8988T (cell line): ENCODE measurements at regions not wholly inside any gene's neighbourhood (a gene's known extent, or its start where the extent isn't known, plus 50 kb on each side); places are given as distances from the start of the nearest gene placed in this dataset.
"Not testable (repeated sequence)": the region's sequence is repeated elsewhere in the genome, so short reads cannot be mapped to it uniquely, and the experiment has no call there.

Experiments
- DNase-seq: peaks from one replicate; pipeline ENCODE4 v3.0.0; 2011

DNA sequence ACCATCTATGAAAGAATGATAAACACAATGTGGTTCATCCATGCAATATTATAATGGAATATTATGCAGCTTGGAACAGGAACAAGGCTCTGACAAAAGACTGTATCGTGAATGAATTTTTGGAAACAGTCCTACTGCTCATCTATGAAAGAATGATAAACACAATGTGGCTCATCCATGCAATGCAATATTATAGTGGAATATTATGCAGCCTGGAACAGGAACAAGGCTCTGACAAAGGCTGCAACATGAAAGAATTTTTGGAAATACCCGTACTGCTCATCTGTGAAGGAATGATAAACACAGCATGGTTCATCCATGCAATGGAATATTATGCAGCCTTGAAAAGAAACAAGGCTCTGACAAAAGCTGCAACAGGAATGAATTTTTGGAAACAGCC, 158.8 kb downstream of the CRLF2 start:
- DNase-seq: not testable (repeated sequence)

DNA sequence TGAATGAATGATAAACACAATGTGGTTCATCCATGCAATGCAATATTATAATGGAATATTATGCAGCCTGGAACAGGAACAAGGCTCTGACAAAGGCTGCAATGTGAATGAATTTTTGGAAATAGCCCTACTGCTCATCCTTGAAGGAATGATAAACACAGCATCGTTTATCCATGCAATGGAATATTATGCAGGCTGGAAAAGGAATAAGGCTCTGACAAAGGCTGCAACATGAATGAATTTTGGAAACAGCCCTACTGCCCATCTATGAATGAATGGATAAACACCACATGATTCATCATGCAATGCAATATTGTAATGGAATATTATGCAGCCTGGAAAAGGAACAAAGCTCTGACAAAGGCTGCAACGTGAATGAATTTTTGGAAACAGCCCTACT, 159.4 kb downstream of the CRLF2 start:
- no peak for DNase-seq

DNA sequence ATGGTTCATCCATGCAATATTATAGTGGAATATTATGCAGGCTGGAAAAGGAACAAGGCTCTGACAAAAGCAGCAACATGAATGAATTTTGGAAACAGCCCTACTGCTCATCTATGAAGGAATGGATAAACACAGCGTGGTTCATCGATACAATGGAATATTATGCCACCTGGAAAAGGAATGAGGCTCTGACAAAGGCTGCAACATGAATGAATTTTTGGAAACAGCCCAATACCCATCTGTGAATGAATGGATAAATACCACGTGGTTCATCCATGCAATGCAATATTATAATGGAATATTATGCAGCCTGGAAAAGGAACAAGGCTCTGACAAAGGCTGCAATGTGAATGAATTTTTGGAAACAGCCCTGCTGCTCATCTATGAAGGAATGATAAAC, 160.4 kb downstream of the CRLF2 start:
- DNase-seq: no peak

DNA sequence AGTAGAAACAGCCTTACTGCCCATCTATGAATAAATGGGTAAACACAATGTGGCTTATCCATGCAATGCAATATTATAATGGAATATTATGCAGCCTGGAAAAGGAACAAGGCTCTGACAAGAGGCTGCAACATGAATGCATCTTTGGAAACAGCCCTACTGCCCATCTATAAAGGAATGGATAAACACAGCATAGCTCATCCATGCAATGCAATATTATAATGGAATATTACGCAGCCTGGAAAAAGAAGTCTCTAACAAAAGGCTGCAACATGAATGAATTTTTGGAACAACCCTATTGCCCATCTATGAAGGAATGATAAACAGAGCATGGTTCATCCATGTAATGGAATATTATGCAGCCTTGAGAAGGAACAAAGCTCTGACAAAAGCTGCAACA, 161.0 kb downstream of the CRLF2 start:
- DNase-seq: no peak

DNA sequence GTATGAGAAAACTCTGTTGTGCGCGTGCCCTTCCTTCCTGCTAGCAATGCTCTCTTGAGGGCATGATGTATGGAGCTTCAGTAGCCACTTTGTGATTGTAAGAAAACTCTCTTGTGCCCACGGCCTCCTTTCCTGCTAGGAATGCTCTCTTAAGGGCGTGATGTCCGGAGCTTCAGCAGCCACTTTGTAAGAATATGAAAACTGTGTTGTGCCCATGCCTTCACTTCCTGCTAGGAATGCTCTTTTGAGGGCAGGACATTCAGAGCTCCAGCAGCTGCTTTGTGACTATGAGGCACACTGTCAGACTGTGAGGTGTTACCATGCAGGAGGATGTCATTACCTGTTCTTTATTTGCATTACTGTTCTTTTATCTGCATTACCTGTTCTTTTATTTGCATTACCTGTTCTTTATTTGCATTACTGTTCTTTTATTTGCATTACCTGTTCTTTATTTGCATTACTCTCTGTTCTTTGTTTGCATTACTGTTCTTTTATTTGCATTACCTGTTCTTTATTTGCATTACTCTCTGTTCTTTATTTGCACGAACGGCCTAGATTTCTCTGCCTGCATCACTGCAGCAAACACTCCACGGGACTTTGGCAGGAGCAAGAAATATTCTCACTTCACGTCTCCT, 166.7 kb downstream of the CRLF2 start:
- no peak for DNase-seq

DNA sequence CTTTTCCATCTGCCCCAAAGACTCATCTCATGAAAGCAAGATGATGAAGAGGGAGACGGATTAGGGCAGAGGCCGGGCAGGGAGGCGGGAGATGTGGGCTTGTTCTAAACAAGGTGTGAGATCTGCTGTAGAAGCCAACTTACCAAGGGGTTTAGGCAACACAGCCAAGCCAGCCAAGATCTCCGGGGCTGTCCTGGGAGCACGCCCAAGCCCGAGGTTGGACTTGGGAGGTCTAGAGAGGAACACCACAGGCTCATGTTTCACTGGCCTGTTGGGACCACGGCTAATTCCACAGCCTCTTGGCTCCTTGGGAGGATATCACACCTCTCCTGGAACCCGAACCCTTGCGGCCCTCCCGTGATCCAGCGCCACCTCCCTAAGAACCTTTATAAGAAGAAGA, 171.4 kb downstream of the CRLF2 start:
- no peak for DNase-seq

DNA sequence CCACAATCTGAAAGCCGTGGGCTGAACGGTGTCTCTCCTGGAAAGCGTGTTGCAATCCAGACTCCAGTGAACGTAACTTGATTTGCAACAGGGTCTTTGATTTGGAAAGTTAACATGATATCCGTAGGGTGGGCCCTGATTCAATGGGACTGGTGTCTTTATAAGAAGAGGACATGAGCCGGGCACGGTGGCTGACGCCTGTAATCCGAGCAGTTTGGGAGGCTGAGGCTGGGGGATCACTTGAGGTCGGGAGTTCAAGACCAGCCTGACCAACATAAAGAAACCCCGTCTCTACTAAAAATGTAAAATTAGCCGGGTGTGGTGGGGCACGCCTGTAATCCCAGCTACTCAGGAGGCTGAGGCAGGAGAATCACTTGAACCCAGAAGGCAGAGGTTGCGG, 176.5 kb downstream of the CRLF2 start:
- DNase-seq: not testable (repeated sequence)

DNA sequence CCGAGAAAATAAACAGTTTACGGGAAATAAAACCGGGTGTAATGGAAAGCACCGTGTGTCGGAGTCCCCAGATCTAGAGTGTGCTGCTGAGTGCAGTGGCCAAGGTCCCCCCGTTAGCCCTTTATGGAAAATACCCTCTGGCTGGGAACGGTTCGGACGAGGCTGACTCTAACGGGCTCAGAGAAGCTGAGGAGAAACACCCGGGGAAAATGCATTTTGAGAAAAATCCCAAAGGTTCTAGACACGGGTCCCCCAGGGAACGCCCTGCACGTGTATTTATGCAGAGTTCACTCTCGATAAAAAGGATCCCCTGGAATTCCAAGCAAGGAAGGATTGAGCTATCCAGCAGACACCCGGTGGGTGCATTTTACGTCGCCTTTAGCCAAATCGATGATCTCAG, 177.2 kb downstream of the CRLF2 start:
- no peak for DNase-seq

DNA sequence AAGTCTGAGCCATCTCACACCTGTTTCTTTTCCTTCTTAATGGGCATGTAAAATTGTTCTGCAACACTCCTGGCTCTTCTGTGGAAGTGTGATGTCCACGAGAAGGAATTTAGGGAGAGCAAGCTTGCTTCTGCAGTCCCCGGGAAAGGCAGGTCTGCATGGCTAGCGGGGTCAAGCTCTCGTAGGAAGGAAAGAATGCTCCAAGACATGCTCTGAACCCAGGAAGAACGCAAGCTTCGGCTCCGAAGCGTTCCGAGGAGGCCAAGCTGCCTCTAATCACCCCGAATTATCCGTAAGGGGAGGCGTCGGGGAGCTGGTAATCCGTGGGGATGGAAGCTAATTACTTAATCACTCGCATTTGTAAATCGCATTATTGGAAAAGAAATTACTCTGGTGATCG, 177.7 kb downstream of the CRLF2 start:
- DNase-seq: no peak

DNA sequence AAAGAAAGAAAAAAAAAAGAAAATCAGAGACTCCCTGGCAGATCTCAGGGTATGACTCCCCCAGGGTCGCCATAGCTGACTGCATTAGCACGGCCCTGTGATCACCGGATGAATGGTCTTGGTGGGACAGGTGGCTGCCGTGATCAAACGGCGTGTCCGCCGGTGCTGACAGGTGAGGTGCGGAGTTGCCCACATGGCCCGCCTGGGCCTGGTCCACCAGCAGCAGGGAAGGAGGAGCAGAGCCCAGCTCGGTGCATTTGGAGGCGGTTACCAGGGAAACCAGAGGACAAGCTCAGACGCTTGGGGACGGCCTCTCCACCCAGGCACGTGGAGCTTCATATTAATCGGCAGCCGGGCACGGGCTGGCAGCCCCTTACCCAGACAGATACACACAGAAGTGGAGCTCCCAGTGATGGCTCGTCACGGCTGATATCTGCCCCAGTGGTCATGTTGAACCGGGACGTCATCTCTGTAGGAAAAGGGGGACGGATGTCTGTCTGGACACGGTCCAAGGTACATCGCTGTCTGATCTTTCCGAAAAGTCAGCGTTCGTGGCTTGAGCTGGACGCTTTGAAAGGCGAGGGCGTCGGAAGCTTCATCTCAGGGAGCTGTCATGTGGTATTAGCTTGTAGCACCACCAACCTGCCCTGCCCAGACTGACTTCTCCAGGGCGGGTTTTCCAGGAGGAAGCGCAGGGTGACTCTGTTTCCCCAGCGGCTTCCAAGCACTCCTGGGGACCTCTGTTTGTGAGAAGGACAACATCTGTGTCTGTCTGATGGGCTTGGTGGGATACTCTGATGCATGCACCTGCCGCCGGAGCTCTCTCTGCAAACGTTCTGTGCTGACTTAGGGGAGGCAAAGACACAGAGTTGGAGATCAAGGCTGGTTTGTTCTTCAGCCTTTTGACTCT, 180.7 kb downstream of the CRLF2 start:
- DNase-seq: no peak

DNA sequence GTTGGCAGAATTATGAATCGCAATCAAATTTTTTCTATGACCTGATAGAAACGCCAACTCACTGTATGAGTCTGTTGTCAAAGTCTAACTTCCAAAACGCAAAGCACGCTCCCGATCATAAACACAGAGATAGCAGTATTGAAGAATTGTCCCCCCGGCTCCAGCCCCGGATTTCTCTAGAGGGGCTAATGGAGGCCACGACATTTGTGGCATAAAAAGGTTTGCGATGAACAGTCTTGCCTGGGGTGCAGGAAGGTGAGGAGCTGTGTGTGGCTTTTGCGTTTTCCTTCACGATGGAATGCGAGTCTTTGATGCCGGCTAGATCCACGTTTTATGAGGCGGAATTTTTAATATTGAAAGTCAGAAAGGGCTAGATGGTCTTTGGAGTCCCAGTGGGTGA, 183.0 kb downstream of the CRLF2 start:
- no peak for DNase-seq

DNA sequence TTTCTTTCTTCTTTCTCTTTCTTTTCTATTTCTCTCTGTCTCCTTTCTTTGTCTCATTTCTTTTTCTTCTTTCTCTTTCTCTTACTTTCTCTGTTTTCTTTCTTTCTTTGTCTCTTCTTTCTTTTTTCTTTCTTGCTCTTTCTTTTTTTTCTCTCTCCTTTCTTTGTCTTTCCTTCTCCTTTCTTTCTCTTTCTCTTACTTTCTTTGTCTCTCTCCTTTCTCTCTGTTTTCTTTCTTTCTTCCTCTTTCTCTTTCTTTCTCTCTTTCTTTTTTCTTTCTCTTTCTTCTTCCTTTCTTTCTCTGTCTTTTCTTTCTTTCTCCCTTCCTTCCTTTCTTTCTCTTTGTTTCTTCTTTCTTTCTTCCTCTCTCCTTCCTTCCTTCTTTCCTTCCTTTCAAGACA, 184.8 kb downstream of the CRLF2 start:
- DNase-seq: no peak

DNA sequence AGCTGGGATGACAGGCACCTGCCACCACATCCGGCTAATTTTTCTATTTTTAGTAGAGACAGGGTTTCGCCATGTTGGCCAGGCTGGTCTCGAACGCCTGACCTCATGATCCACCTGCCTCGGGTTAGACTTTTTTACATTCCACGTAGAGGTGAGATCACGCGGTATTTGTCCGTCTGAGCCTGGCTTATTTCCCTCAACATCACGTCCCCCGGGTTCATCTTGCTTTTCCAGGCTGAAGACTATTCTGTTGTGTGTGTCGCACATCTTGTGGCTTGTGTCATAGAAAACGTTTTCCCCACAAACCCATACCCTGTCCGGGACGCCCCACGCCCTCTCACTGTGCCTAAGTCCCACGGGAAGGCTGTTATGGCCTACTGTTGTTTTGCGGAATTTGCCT, 185.3 kb downstream of the CRLF2 start:
- no peak for DNase-seq

DNA sequence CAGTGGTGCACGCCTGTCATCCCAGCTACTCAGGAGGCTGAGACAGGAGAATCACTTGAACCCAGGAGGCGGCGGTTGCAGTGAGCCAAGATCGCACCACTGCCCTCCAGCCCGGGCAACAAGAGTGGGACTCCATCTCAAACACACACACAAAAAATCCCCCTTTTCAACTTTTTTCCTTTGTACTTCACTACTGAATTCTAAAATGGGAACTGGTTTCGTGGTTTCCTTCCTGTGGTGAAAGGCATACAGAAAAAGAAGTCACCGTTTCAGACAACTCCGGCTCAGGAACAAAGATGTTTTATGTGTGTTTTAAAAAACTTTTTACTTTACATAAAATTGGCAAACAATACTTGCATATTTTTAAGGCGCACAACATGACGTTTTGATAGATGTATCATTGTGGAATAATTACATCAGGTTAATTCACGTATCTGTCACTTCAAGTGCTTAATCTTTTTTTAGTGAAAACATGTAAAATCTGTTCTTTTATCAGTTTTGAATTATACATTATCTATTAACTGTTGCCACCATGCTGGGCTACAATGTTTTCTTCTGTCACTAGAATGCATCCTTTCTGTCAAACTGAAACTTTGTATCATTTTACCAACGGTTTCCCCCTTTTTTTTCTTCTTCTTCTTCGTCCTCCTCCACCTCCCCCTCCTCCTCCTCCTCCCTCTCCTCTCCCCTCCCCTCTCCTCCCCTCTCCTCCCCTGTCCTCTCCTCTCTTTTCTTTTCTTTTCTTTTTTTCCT, 186.0 kb downstream of the CRLF2 start:
- DNase-seq: no peak

DNA sequence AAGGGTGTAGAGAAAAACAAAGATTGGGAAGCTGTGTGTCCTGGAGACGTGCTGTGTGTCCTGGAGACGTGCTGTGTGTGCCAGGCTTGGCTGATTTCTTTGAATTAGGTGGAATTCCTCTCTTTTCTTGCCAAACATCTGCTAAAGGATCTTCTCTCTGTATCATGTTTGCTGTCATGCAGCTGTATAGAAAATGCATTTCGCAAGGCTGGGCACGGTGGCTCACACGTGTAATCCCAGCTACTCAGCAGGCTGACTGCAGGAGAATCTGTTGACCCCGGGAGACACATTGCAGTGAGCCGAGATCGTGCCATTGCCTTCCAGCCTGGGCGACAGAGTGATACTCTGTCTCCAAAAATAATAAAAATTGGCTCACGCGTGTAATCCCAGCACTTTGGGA, 187.0 kb downstream of the CRLF2 start:
- no peak for DNase-seq

DNA sequence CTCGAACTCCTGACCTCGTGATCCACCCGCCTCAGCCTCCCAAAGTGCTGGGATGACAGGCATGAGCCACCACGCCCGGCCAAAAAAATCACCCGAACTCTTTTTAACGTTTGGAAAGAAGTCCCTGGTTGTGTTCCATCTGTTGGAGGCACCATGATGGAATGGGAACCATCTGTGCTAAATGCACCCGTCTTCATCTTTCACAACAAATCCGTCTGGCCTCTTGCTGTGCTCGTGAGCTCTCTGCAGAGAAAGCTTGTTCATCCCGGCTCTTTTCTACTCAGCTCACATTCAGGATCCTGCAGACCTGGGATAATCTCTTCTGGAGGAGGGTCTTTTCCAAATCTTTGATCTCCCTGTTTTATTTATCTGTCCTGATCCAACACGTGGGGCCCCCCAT, 188.8 kb downstream of the CRLF2 start:
- DNase-seq: no peak

DNA sequence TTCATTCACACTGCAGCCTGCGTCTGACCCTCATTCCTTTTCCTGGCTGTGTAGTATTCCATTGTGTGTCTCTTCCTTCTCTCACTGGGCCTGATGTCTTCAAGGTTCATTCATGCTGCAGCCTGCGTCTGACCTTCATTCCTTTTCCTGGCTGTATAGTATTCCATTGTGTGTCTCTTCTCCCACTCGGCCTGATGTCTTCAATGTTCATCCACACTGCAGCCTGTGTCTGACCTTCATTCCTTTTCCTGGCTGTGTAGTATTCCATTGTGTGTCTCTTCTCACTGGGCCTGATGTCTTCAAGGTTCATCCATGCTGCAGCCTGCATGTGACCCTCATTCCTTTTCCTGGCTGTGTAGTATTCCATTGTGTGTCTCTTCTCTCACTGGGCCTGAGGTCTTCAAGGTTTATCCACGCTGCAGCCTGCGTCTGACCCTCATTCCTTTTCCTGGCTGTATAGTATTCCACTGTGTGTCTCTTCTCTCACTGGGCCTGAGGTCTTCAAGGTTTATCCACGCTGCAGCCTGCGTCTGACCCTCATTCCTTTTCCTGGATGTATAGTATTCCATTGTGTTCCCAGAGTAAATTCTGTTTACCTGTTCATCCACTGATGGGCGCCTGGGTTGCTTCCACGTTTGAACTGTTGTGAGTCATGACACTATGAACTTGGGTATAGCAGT, 191.0 kb downstream of the CRLF2 start:
- DNase-seq: not testable (repeated sequence)

DNA sequence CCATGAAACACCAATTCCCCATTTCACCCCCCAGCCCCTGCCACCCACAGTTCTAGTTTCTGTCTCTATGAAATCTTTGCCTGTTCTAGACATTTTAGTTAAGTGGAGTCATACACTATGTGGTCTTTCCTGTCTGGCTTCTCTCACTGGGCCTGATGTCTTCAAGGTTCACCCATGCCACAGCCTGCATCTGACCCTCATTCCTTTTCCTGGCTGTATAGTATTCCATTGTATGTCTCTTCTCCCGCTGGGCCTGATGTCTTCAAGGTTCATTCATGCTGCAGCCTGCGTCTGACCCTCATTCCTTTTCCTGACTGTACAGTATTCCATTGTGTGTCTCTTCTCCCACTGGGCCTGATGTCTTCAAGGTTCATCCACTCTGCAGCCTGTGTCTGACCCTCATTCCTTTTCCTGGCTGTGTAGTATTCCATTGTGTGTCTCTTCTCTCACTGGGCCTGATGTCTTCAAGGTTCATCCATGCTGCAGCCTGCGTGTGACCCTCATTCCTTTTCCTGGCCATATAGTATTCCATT, 191.7 kb downstream of the CRLF2 start:
- no peak for DNase-seq

DNA sequence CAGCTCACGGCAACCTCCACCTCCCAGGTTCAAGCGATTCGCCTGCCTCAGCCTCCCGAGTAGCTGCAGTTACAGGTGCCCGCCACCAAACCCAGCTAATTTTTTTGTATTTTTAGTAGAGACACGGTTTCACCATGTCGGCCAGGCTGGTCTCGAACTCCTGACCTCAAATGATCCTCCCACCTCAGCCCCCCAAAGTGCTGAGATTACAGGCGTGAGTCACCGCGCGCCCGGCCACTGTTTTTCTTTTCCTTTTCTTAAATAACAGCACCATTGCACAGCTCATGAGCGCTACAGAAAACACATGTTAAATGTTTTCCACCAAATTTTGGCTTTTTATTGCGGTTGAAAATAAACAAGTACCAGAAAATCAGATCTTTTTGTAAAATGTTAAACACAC, 195.5 kb downstream of the CRLF2 start:
- not testable (repeated sequence) for DNase-seq

DNA sequence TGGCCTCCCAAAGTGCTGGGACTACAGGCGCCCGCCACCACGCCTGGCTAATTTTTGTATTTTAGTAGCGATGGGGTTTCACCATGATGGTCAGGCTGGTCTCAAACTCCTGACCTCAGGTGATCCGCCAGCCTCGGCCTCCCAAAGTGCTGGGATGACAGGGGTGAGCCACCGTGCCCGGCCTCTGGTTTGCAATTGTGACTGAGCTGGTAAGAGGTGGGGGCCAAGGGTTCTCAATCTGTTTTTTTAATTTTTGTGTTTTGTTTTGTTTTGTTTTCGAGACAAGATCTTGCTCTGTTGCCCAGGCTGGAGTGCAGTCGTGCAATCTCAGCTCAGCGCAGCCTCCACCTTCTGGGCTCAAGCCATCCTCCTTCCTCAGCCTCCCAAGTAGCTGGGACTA, 196.2 kb downstream of the CRLF2 start:
- DNase-seq: not testable (repeated sequence)

DNA sequence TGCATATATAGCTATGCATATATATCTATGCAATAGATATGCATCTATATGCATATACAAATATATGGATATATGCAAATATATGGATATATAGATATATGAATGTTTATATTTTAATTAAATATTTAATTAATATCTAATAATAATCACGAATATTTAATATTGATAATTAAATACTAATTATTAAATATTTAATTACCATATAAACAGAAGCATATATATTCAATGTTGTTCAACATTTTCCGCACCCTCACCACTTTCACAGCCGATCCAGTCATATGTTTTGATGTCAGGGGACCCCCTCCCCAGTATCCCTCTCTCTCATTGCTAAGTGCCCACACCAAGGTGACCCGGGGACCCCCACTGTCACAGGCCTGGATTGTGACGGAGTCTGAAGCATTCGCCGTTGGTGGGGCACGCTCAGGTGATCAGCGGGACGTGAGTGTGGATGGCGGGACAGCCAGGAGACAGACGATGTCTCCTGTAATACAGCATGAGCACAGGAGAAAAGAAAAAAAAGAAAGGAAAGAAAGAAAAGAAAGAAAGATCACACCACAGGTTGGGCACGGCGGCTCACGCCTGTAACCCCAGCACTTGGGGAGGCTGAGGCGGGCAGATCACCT, 199.7 kb downstream of the CRLF2 start:
- no peak for DNase-seq

DNA sequence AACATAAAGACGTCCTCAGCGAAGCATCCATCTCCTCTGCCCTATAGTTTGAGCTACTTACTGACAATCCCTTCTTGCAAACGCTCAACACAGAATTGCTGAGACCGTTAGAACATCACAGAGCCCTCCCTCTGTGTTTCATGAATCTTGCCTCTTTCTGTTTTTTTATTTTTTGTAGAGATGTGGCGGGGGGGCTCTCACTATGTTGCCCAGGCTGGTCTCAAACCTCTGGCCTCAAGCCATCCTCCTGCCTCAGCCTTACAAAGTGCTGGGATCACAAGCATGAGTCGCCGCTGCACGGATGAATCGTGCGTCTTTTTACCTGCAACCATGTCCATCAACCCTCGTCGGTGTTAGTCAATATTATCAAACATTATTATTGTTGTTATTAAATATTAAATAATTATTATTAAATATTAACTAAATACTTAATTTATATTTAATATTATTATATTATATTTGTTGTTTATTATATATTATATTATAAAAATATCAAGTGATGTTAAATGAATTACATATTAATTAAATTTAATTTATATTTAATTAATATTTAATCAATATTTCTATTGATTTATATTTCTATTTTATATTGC, 200.7 kb downstream of the CRLF2 start:
- DNase-seq: no peak
